ENCODE measurements at regions not wholly inside any gene's neighbourhood (a gene's known extent, or its start where the extent isn't known, plus 50 kb on each side); places are given as distances from the start of the nearest gene placed in this dataset.

DNA sequence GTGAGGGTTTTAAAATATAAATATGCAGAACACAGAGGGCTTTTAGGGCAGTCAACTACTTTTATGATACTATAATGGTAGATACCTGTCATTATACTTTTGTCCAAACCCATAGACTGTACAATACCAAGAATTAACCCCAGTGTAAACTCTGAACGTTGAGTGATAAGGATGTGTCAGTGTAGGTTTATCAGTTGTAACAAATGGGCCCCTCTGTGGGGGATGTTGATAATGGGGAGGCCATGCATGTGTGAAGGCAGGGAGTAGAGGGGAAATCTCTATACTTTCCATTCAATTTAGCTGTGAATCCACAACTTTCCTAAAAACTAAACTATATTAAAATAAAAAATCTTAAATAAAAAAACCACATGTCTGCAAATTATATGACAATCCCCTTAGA is 193.5 kb upstream of the CAMK1G start:
- TF ChIP-seq, protein P1, sequence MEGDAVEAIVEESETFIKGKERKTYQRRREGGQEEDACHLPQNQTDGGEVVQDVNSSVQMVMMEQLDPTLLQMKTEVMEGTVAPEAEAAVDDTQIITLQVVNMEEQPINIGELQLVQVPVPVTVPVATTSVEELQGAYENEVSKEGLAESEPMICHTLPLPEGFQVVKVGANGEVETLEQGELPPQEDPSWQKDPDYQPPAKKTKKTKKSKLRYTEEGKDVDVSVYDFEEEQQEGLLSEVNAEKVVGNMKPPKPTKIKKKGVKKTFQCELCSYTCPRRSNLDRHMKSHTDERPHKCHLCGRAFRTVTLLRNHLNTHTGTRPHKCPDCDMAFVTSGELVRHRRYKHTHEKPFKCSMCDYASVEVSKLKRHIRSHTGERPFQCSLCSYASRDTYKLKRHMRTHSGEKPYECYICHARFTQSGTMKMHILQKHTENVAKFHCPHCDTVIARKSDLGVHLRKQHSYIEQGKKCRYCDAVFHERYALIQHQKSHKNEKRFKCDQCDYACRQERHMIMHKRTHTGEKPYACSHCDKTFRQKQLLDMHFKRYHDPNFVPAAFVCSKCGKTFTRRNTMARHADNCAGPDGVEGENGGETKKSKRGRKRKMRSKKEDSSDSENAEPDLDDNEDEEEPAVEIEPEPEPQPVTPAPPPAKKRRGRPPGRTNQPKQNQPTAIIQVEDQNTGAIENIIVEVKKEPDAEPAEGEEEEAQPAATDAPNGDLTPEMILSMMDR (conservative IDR thresholded peaks at IDR 0.05; ENCODE audit: low read length) = no peak
- TF ChIP-seq EZH2phosphoT487 (IDR thresholded peaks at IDR 0.05; ENCODE audit: borderline replicate concordance) = no peak

Measured in Loucy (cell line).